Endodermal cell (in vitro differentiated cells): ENCODE measurements at regions not wholly inside any gene's neighbourhood (a gene's known extent, or its start where the extent isn't known, plus 50 kb on each side); places are given as distances from the start of the nearest gene placed in this dataset.

Source experiments
- DNase-seq: peaks from one replicate; pipeline ENCODE4 v3.0.0-alpha.2; 2017
- H3K27ac ChIP-seq: 2 replicates; pipeline ENCODE4 v1.5.1; 2013; ENCODE audit warnings: mild to moderate bottlenecking, low read depth, low read length, moderate library complexity
- H3K27me3 ChIP-seq: 2 replicates; pipeline ENCODE4 v1.6.1; 2013; ENCODE audit warnings: mild to moderate bottlenecking, low read length, moderate library complexity; ENCODE audit not compliant: insufficient read depth, control insufficient read depth, poor library complexity, severe bottlenecking
- H3K36me3 ChIP-seq: 2 replicates; pipeline ENCODE4 v1.7.0; 2013; ENCODE audit warnings: mild to moderate bottlenecking, low read length, moderate library complexity; ENCODE audit not compliant: control insufficient read depth, insufficient read depth
- H3K4me1 ChIP-seq: one replicate; pipeline ENCODE4 v1.7.0; 2013; ENCODE audit warnings: low read length; ENCODE audit not compliant: control insufficient read depth, insufficient read depth
- H3K4me3 ChIP-seq: 2 replicates; pipeline ENCODE4 v1.5.1; 2013; ENCODE audit warnings: mild to moderate bottlenecking, low read length, moderate library complexity
- H3K9ac ChIP-seq: 2 replicates; pipeline ENCODE4 v1.6.1; 2013; ENCODE audit warnings: mild to moderate bottlenecking, low read length, moderate library complexity; ENCODE audit not compliant: poor library complexity, severe bottlenecking; ENCODE audit errors: extremely low read depth
- H3K9me3 ChIP-seq: 2 replicates; pipeline ENCODE4 v1.6.1; 2013; ENCODE audit warnings: mild to moderate bottlenecking, low read length, moderate library complexity; ENCODE audit not compliant: control insufficient read depth
- H3K27ac Mint-ChIP-seq: 2 replicates; pipeline ENCODE4 v1.8.0; 2020; ENCODE audit warnings: mixed read lengths
- H3K27me3 Mint-ChIP-seq: 2 replicates; pipeline ENCODE4 v1.8.0; 2021; ENCODE audit warnings: mild to moderate bottlenecking, mixed read lengths; ENCODE audit not compliant: insufficient read depth
- H3K36me3 Mint-ChIP-seq: 2 replicates; pipeline ENCODE4 v1.8.0; 2020; ENCODE audit warnings: low read depth, mixed read lengths
- H3K4me1 Mint-ChIP-seq: 2 replicates; pipeline ENCODE4 v1.8.0; 2020; ENCODE audit warnings: mixed read lengths
- H3K4me3 Mint-ChIP-seq: 2 replicates; pipeline ENCODE4 v1.8.0; 2020; ENCODE audit warnings: mild to moderate bottlenecking, moderate library complexity, mixed read lengths
- H3K9me3 Mint-ChIP-seq: 2 replicates; pipeline ENCODE4 v1.8.0; 2020; ENCODE audit warnings: mild to moderate bottlenecking, mixed read lengths
- WGBS, 2 experiments: methylation state at CpG; one replicate each; pipeline versions ENCODE4 v1.1.5 to v1.1.7; 2013; ENCODE audit warnings: missing lambda C conversion rate in 2 of 2, mixed read lengths in 1 of 2; ENCODE audit not compliant: insufficient coverage in 1 of 2, insufficient read length in 1 of 2; 5-methylcytosine and 5-hydroxymethylcytosine counted together
- TF ChIP-seq, protein P1 (sequence below): fragments of 200-600 bp; sonication (generic); conservative IDR thresholded peaks from 2 replicates; pipeline ENCODE4 v1.5.0; 2021; ENCODE audit warnings: antibody characterized with exemption, mild to moderate bottlenecking

DNA sequence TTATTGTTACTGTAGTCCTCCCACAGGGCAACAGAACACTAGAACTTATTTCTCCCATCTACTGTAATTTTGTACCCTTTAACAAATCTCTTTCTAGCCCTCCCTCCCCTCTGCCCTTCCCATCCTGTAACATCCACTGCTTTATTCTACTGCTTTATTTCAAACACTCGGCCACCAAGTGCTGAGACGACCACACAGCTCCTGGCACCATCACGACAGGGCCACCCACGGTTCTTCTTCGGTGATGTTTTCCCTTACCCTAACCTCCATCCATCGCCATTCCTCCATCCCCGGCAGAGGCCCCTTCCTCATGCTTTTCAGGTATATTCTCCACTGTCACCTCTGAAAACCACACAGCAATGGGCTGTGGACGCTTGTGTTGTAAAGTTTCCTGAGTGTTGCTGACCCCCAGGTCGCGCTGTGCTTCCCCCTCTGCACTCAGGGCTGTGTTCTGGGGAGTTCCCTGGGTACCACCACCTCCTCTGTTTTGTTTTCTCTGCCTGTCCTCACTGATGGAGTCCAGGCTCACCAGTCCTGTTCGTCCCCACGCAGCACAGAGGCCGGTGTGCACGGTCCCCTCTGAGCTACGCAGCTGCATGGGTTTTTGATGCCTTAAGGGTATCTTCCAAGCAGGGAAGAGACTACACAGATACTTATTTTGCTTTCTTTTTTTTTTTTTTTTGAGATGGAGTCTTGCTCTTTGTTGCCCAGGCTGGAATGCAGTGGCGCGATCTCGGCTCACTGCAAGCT is 207.2 kb upstream of the TMEM132C start:
- H3K4me1 Mint-ChIP-seq: peaks cover 7% of the 10 kb centered on the region
- no peak overlapping the region for H3K4me3 Mint-ChIP-seq
- H3K36me3 Mint-ChIP-seq: no peaks in the 10 kb centered on the region
- TF ChIP-seq, protein P1, sequence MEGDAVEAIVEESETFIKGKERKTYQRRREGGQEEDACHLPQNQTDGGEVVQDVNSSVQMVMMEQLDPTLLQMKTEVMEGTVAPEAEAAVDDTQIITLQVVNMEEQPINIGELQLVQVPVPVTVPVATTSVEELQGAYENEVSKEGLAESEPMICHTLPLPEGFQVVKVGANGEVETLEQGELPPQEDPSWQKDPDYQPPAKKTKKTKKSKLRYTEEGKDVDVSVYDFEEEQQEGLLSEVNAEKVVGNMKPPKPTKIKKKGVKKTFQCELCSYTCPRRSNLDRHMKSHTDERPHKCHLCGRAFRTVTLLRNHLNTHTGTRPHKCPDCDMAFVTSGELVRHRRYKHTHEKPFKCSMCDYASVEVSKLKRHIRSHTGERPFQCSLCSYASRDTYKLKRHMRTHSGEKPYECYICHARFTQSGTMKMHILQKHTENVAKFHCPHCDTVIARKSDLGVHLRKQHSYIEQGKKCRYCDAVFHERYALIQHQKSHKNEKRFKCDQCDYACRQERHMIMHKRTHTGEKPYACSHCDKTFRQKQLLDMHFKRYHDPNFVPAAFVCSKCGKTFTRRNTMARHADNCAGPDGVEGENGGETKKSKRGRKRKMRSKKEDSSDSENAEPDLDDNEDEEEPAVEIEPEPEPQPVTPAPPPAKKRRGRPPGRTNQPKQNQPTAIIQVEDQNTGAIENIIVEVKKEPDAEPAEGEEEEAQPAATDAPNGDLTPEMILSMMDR: no peak
- Histone ChIP-seq H3K4me1 (no peaks in the 10 kb centered on the region), H3K36me3 (no peaks in the 10 kb centered on the region), H3K27ac (no peak overlapping the region), H3K27me3 (peaks cover 7% of the 10 kb centered on the region), H3K4me3 (no peak overlapping the region), H3K9ac (no peak overlapping the region), H3K9me3 (no peaks in the 10 kb centered on the region)
- DNase-seq: no peak
- peaks cover 23% of the 10 kb centered on the region for H3K27me3 Mint-ChIP-seq
- 93 to 95% methylated on average over 12 to 18 of the region's 18 CpGs for WGBS, 2 experiments
- no peaks in the 10 kb centered on the region for H3K9me3 Mint-ChIP-seq
- no peak overlapping the region for H3K27ac Mint-ChIP-seq

DNA sequence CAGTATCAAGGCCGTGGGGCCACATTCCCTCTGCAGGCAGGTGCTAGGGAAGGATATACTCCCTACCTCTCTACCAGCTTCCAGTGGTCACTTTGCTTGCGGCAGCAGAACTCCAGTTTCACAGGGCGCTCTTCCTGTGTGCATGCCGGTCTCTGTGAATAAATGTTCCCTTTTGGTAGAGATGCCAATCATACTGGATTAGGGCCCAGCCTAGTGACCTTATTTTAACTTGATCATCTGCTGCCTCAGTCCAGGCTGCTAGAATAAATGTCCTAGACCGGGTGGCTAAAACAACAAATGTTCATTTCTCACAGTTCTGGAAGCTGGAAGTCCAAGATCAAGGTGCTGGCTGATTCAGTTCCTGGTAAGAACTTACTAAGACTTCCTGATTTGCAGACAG is 198.8 kb upstream of the TMEM132C start:
- Mint-ChIP-seq H3K27me3 (peaks cover 24% of the 10 kb centered on the region), H3K27ac (no peak overlapping the region), H3K4me3 (no peak overlapping the region), H3K36me3 (no peaks in the 10 kb centered on the region), H3K9me3 (peaks cover 6% of the 10 kb centered on the region), H3K4me1 (no peaks in the 10 kb centered on the region)
- Histone ChIP-seq H3K27ac (no peak overlapping the region), H3K4me3 (no peak overlapping the region), H3K9ac (no peak overlapping the region), H3K4me1 (no peaks in the 10 kb centered on the region), H3K27me3 (peaks cover 19% of the 10 kb centered on the region), H3K9me3 (no peaks in the 10 kb centered on the region), H3K36me3 (no peaks in the 10 kb centered on the region)
- WGBS, 2 experiments: 91 to 93% methylated on average over 4 to 5 of the region's 5 CpGs
- TF ChIP-seq, protein P1: no peak
- DNase-seq: peak; percentile 29

DNA sequence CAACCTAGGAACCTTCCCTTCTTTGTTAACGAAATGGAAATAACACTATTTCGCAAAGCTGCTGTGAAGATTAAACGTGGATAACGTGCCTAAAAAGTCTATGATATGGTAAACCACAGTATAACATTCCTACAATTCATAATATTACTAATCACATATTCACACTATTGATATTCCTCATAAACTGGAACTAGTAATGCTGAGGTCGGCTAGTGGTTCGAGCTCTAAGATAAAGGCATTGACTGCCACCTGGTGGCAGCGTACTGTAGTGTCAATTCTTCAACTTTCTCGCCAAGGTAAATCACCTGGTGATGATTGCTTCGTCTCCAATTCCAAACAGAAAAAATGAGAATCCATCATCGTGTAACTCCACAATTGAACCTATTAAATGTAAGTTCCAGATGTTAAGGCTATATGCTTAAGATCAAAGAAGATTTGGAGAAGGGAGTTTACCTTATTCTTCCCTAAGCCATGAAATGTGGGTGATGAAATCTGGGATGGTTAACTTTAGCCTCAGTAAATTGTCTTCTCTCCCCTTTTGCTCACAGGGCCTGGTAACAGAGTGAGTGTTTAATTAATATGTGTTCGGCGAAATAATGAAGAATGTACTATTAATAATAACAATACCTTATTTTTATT is 197.5 kb upstream of the TMEM132C start:
- no peak overlapping the region for H3K4me3 Mint-ChIP-seq
- no peak overlapping the region for H3K4me3 ChIP-seq
- no peak overlapping the region for H3K9ac ChIP-seq
- no peaks in the 10 kb centered on the region for H3K4me1 ChIP-seq
- TF ChIP-seq, protein P1: peak; percentile 93
- H3K36me3 ChIP-seq: no peaks in the 10 kb centered on the region
- H3K27me3 ChIP-seq: peaks cover 19% of the 10 kb centered on the region
- peak; percentile 89 for DNase-seq
- H3K4me1 Mint-ChIP-seq: no peaks in the 10 kb centered on the region
- H3K36me3 Mint-ChIP-seq: no peaks in the 10 kb centered on the region
- WGBS, 2 experiments: 3 to 18% methylated on average over 3 to 10 of the region's 12 CpGs
- H3K9me3 Mint-ChIP-seq: peaks cover 6% of the 10 kb centered on the region
- H3K27ac Mint-ChIP-seq: no peak overlapping the region
- peaks cover 24% of the 10 kb centered on the region for H3K27me3 Mint-ChIP-seq
- H3K9me3 ChIP-seq: no peaks in the 10 kb centered on the region
- H3K27ac ChIP-seq: no peak overlapping the region
